ENCODE measurements at regions not wholly inside any gene's neighbourhood (a gene's known extent, or its start where the extent isn't known, plus 50 kb on each side); places are given as distances from the start of the nearest gene placed in this dataset.

DNA sequence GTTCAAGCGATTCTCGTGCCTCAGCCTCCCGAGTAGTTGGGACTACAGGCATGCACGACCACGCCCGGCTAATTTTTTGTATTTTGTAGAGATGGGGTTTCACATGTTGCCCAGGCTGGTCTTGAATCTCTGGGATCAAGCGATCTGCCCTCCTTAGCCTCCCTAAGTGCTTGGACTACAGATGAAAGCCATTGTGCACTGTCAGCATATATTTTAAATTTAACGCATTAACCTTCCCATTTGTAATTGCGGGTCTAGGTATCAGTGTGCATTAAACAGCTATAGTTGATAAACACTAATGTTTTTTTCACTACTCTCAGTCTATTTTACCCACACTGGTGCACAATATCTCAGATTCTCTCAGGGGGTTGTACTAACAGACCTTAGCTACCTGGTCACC lies 1930.8 kb downstream of the C4orf33 start:
- TF ChIP-seq CTCF (IDR thresholded peaks at IDR 0.05; ENCODE audit: unreplicated experiment): no peak
- Mint-ChIP-seq H3K4me3 (no peak overlapping the region), H3K27ac (no peak overlapping the region), H3K36me3 (no peaks in the 10 kb centered on the region), H3K4me1 (no peaks in the 10 kb centered on the region), H3K9me3 (peaks cover 4% of the 10 kb centered on the region), H3K27me3 (ENCODE audit: low read depth) (no peaks in the 10 kb centered on the region)
- DNase-seq (ENCODE audit: low spot score in 2 of 2, unreplicated experiment in 2 of 2): no peak

GRCh38 chr4:131044368-131044767 lies 1948.4 kb downstream of the C4orf33 start:
- no peak for TF ChIP-seq CTCF (IDR thresholded peaks at IDR 0.05; ENCODE audit: unreplicated experiment)
- Mint-ChIP-seq H3K9me3 (no peaks in the 10 kb centered on the region), H3K4me3 (no peak overlapping the region), H3K36me3 (no peaks in the 10 kb centered on the region), H3K27ac (no peak overlapping the region), H3K27me3 (ENCODE audit: low read depth) (no peaks in the 10 kb centered on the region), H3K4me1 (no peaks in the 10 kb centered on the region)
- DNase-seq (ENCODE audit: low spot score in 2 of 2, unreplicated experiment in 2 of 2): no peak

- H3K9me3 Mint-ChIP-seq: no peaks in the 10 kb centered on the region
- DNase-seq (ENCODE audit: low spot score in 2 of 2, unreplicated experiment in 2 of 2): no peak
- no peak overlapping the region for H3K27ac Mint-ChIP-seq
- no peaks in the 10 kb centered on the region for H3K4me1 Mint-ChIP-seq
- no peaks in the 10 kb centered on the region for H3K36me3 Mint-ChIP-seq
- no peak for TF ChIP-seq CTCF (IDR thresholded peaks at IDR 0.05; ENCODE audit: unreplicated experiment)
- no peak overlapping the region for H3K4me3 Mint-ChIP-seq
- H3K27me3 Mint-ChIP-seq (ENCODE audit: low read depth): no peaks in the 10 kb centered on the region
Observed at GRCh38 chr4:131046821-131047220, 1950.9 kb downstream of the C4orf33 start.

DNA sequence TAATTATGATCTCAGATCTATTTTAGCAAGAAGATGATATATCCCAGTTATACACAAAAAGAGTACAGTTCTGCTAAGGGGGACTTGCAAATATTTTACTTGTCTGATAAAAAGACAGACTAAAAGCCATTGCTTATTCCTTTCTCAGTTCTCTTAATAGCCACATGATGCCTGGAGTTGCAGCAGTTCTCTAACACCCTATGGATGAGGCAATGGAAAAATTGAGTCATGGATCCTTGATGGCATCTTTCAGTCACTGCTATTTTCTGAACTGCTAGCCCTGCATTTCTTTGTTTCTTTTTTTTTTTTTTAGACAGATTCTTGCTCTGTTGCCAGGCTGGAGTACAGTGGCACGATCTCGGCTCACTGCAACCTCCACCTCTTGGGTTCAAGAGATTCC lies 1956.7 kb downstream of the C4orf33 start:
- no peaks in the 10 kb centered on the region for H3K36me3 Mint-ChIP-seq
- no peaks in the 10 kb centered on the region for H3K27me3 Mint-ChIP-seq (ENCODE audit: low read depth)

GRCh38 chr4:131054489-131055019 lies 1958.6 kb downstream of the C4orf33 start:
- TF ChIP-seq CTCF (IDR thresholded peaks at IDR 0.05; ENCODE audit: unreplicated experiment): no peak
- Mint-ChIP-seq H3K36me3 (no peaks in the 10 kb centered on the region), H3K4me3 (no peak overlapping the region), H3K9me3 (peaks cover 19% of the 10 kb centered on the region), H3K4me1 (no peaks in the 10 kb centered on the region), H3K27me3 (ENCODE audit: low read depth) (no peaks in the 10 kb centered on the region), H3K27ac (no peak overlapping the region)
- no peak for DNase-seq (ENCODE audit: low spot score in 2 of 2, unreplicated experiment in 2 of 2)

More for the DNA sequence above, 1956.7 kb downstream of the C4orf33 start:
- H3K27ac Mint-ChIP-seq: no peak overlapping the region
- no peak for TF ChIP-seq CTCF (IDR thresholded peaks at IDR 0.05; ENCODE audit: unreplicated experiment)
- no peak for DNase-seq (ENCODE audit: low spot score in 2 of 2, unreplicated experiment in 2 of 2)
- H3K4me3 Mint-ChIP-seq: no peak overlapping the region
- H3K9me3 Mint-ChIP-seq: peaks cover 17% of the 10 kb centered on the region
- no peaks in the 10 kb centered on the region for H3K4me1 Mint-ChIP-seq

- TF ChIP-seq CTCF (IDR thresholded peaks at IDR 0.05; ENCODE audit: unreplicated experiment): no peak
- DNase-seq (ENCODE audit: low spot score in 2 of 2, unreplicated experiment in 2 of 2): no peak
- Mint-ChIP-seq H3K36me3 (peaks cover 4% of the 10 kb centered on the region), H3K27me3 (ENCODE audit: low read depth) (no peaks in the 10 kb centered on the region), H3K4me3 (no peak overlapping the region), H3K27ac (no peak overlapping the region), H3K4me1 (no peaks in the 10 kb centered on the region), H3K9me3 (peaks cover 30% of the 10 kb centered on the region)
Observed at GRCh38 chr4:131061734-131062133, 1965.8 kb downstream of the C4orf33 start.
